ENCODE measurements at regions not wholly inside any gene's neighbourhood (a gene's known extent, or its start where the extent isn't known, plus 50 kb on each side); places are given as distances from the start of the nearest gene placed in this dataset.

- TF ChIP-seq POLR2A (IDR thresholded peaks at IDR 0.05) (no peak), CTCF (IDR thresholded peaks at IDR 0.05) (no peak)
- DNase-seq (ENCODE audit: low spot score in 2 of 2), result no peak
- H3K4me3 ChIP-seq (ENCODE audit: low read depth, poor library complexity, severe bottlenecking), result no peak overlapping the region
- WGBS, 2 donors, result 93 to 99% methylated on average over 4 of the region's 4 CpGs
- intact Hi-C loops (cut with DNase I; ENCODE audit: low total_unique reads), result no loop called here
These were observed 269.9 kb upstream of the RGS6 start for GRCh38 chr14:71662291-71662790.

GRCh38 chr14:71665157-71665556, 267.1 kb upstream of the RGS6 start:
- intact Hi-C loops (cut with DNase I; ENCODE audit: low total_unique reads), result no loop called here
- WGBS, 2 donors, result 68 to 78% methylated on average over 1 of the region's 1 CpG

GRCh38 chr14:71665781-71666180, 266.4 kb upstream of the RGS6 start:
- H3K4me3 ChIP-seq (ENCODE audit: low read depth, poor library complexity, severe bottlenecking), result no peak overlapping the region
- no peak for DNase-seq (ENCODE audit: low spot score in 2 of 2)
- TF ChIP-seq POLR2A (IDR thresholded peaks at IDR 0.05), result no peak
- TF ChIP-seq CTCF (IDR thresholded peaks at IDR 0.05), result no peak
- intact Hi-C loops (cut with DNase I; ENCODE audit: low total_unique reads), result no loop called here
- WGBS, 2 donors, result 83 to 92% methylated on average over 2 of the region's 2 CpGs

More at GRCh38 chr14:71665157-71665556, 267.1 kb upstream of the RGS6 start:
- TF ChIP-seq CTCF (IDR thresholded peaks at IDR 0.05) (no peak), POLR2A (IDR thresholded peaks at IDR 0.05) (no peak)
- no peak overlapping the region for H3K4me3 ChIP-seq (ENCODE audit: low read depth, poor library complexity, severe bottlenecking)
- no peak for DNase-seq (ENCODE audit: low spot score in 2 of 2)

- 82 to 85% methylated on average over 2 of the region's 2 CpGs for WGBS, 2 donors
- intact Hi-C loops (cut with DNase I; ENCODE audit: low total_unique reads), result no loop called here
- H3K4me3 ChIP-seq (ENCODE audit: low read depth, poor library complexity, severe bottlenecking), result no peak overlapping the region
- no peak for TF ChIP-seq CTCF (IDR thresholded peaks at IDR 0.05)
- TF ChIP-seq POLR2A (IDR thresholded peaks at IDR 0.05), result no peak
- DNase-seq (ENCODE audit: low spot score in 2 of 2), result no peak
These were observed 265.6 kb upstream of the RGS6 start for GRCh38 chr14:71666571-71667145.

GRCh38 chr14:71668186-71668912, 263.9 kb upstream of the RGS6 start:
- H3K4me3 ChIP-seq (ENCODE audit: low read depth, poor library complexity, severe bottlenecking), result no peak overlapping the region
- WGBS, 2 donors, result 74 to 77% methylated on average over 5 of the region's 5 CpGs
- intact Hi-C loops (cut with DNase I; ENCODE audit: low total_unique reads), result no loop called here
- DNase-seq (ENCODE audit: low spot score in 2 of 2), result no peak
- TF ChIP-seq POLR2A (IDR thresholded peaks at IDR 0.05), result no peak
- no peak for TF ChIP-seq CTCF (IDR thresholded peaks at IDR 0.05)

All from lower leg skin (tissue), 4 donors.